GM21447 (cell line): ENCODE measurements at regions not wholly inside any gene's neighbourhood (a gene's known extent, or its start where the extent isn't known, plus 50 kb on each side); places are given as distances from the start of the nearest gene placed in this dataset.

Experiments used
- ATAC-seq: cut with Tn5 transposase; IDR thresholded peaks from one replicate; pipeline ENCODE4 v1.9.1; 2021; ENCODE audit not compliant: unreplicated experiment

- no peak for ATAC-seq
Measured at GRCh38 chr2:42863320-42863719, 70.9 kb upstream of the HAAO start.

GRCh38 chr2:42862669-42863185, 70.3 kb upstream of the HAAO start:
- no peak for ATAC-seq

- ATAC-seq, result no peak
Measured at GRCh38 chr2:42861321-42861720, 68.9 kb upstream of the HAAO start.

GRCh38 chr2:42860319-42861094, 68.1 kb upstream of the HAAO start:
- ATAC-seq, result no peak

- ATAC-seq, result no peak
Measured at GRCh38 chr2:42859791-42860190, 67.4 kb upstream of the HAAO start.

GRCh38 chr2:42859006-42859552, 66.7 kb upstream of the HAAO start:
- no peak for ATAC-seq

- ATAC-seq, result no peak
Measured at GRCh38 chr2:42858140-42859005, 66.0 kb upstream of the HAAO start.

GRCh38 chr2:42856891-42857632, 64.7 kb upstream of the HAAO start:
- no peak for ATAC-seq

GRCh38 chr2:42856106-42856860, 63.9 kb upstream of the HAAO start:
- no peak for ATAC-seq

- no peak for ATAC-seq
Measured at GRCh38 chr2:42855221-42855970, 63.0 kb upstream of the HAAO start.

GRCh38 chr2:42854207-42854818, 61.9 kb upstream of the HAAO start:
- ATAC-seq, result no peak

GRCh38 chr2:42853549-42854206, 61.3 kb upstream of the HAAO start:
- no peak for ATAC-seq

GRCh38 chr2:42852798-42853197, 60.4 kb upstream of the HAAO start:
- no peak for ATAC-seq

- no peak for ATAC-seq
Measured at GRCh38 chr2:42851740-42852250, 59.4 kb upstream of the HAAO start.

GRCh38 chr2:42851186-42851585, 58.8 kb upstream of the HAAO start:
- no peak for ATAC-seq

GRCh38 chr2:42850016-42850805, 57.8 kb upstream of the HAAO start:
- ATAC-seq, result no peak

- no peak for ATAC-seq
Measured at GRCh38 chr2:42849311-42849710, 56.9 kb upstream of the HAAO start.
